NCI-H187 treated with DMSO at 0.1 percent for 48 hours (cell line): ENCODE measurements at regions not wholly inside any gene's neighbourhood (a gene's known extent, or its start where the extent isn't known, plus 50 kb on each side); places are given as distances from the start of the nearest gene placed in this dataset.
"Not testable (repeated sequence)": the region's sequence is repeated elsewhere in the genome, so short reads cannot be mapped to it uniquely, and the experiment has no call there.

Experiments used
- DNase-seq: peaks from one replicate; lab custom pipeline; 2025; lab: John Stamatoyannopoulos, UW

- peak; percentile 65 for DNase-seq
Observed at GRCh38 chr5:107772418-107773310, 101.9 kb upstream of the EFNA5 start.

DNA sequence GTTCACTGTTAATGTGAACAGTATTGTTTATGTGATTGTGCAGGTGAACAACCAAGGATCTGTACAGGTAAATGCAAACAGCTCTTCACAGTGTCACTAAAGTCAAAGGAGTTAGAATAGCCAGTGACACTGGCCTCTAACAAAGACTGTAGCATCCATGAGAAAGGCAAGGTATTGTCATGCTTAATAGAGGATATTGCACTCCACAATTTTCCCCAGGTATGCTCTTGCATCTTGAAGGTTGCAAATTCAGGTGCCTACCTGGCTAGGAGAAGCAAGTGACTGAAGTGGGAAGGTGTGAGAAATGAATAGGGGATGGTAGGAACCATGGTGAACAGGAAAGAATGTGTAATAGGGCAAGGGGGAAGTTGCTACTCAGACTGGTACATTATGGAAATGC, 101.2 kb upstream of the EFNA5 start:
- DNase-seq = no peak

DNA sequence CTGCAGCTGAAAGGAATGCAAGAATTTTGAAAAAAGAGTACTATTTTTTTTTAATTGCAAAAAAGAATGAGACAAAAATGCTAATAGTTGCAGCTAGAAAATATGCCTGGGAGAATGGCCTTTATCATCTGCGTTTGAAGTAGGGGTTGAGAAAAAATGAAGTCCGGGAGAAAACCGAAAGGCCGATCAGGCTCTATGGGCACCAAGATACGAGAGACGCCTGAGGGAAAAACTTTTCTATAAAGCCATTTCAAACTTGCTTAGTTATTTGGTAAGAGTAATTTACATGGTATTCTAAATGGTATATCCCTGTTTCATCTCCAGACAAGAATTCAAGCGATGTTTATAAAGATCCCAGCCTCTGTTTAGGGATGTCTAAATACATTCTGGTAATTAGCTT, 99.3 kb upstream of the EFNA5 start:
- no peak for DNase-seq

- no peak for DNase-seq
Observed at GRCh38 chr5:107769519-107769918, 98.8 kb upstream of the EFNA5 start.

- DNase-seq = no peak
Observed at GRCh38 chr5:107766972-107767371, 96.2 kb upstream of the EFNA5 start.

GRCh38 chr5:107766439-107766838, 95.7 kb upstream of the EFNA5 start:
- DNase-seq = no peak

- no peak for DNase-seq
Observed at GRCh38 chr5:107765805-107766063, 95.0 kb upstream of the EFNA5 start.

- no peak for DNase-seq
Observed at GRCh38 chr5:107764976-107765804, 94.5 kb upstream of the EFNA5 start.

GRCh38 chr5:107764282-107764681, 93.5 kb upstream of the EFNA5 start:
- DNase-seq = no peak

GRCh38 chr5:107753427-107753826, 82.7 kb upstream of the EFNA5 start:
- DNase-seq = no peak

- no peak for DNase-seq
Observed at GRCh38 chr5:107744418-107745330, 73.9 kb upstream of the EFNA5 start.

DNA sequence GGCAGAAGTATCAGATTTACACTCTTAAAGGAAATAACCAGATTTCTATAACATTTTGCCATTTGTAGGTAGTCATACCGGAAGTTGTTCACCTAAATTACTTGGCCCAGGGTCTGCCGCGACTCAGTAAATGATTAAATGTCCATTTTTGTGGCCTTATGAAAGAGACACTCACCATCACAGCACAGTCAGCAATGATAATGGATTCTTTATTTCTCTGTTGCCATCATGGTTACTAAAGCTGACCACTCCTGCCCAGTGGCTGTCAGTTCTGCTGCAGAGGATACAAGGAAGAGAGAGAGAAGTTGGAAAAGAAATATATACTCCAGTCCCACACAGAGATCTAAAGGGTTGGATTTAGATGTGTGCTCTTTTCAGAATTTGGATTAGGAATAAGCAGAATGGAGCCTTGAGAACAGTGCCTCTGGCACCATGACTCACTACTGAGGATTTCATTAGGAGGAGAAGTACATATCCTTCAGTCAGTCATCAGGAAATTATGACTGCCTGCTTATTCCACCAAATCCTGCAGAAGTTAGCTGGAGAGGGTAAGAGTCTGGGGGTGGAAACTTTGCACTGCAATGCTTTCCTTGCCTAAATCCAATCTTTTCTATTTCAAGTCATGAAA, 72.8 kb upstream of the EFNA5 start:
- no peak for DNase-seq

DNA sequence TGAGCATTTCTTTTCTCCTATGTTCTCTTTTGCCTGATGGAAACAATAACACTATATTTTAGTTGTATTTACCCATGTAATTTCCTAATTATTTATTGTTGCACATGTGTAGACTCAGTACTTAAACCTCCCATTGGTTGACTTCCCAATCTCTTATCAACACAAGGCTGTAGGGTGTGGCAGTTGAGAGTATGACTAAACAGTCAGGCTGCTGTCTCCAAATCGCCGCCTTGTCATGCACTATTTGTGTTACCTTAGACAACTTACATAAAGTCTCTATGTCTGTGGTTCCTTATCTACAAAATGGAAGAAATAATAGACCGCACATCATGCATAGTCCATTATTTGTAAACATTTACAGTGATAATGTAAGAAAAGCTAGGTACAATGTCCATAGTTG, 68.9 kb upstream of the EFNA5 start:
- DNase-seq = no peak

DNA sequence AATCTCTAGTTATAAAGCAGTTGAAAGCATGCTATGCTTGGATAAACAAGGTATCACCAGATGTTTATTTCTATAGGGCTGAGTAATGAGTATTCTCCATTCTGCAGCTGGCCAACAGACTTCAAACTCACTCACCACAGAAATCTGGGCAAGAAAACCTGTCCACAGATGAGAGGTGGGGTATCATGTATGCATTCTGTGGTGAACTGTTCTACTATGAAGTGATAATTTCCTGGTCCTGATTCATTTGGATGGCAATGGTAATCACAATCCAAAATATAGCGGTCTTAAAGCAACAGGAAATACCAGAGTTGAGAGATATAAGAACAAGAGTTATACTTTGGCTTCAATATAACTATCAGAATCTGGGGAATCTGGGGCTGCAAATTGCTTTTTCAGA, 65.9 kb upstream of the EFNA5 start:
- DNase-seq = no peak

DNA sequence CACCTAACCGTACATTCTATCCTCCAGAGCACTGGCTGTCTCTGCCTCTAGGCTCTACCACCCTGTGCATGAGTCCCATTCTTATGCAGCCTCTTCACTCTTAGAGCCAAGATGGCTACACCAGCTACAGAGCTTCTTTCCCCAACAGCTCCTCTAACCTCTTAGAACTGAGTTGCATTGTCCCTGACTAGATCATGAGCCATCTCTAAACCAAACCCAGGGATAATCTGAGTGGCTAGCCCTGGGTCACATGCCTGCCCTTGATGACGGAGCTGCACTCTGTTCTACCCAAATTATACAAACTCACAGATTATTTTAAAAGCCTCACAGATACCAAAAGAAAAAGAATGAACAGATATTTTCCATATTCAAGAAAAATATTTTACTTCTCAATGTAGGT, 65.4 kb upstream of the EFNA5 start:
- DNase-seq = not testable (repeated sequence)

- no peak for DNase-seq
Observed at GRCh38 chr5:107735558-107735957, 64.8 kb upstream of the EFNA5 start.

- DNase-seq = no peak
Observed at GRCh38 chr5:107726896-107727295, 56.2 kb upstream of the EFNA5 start.

DNA sequence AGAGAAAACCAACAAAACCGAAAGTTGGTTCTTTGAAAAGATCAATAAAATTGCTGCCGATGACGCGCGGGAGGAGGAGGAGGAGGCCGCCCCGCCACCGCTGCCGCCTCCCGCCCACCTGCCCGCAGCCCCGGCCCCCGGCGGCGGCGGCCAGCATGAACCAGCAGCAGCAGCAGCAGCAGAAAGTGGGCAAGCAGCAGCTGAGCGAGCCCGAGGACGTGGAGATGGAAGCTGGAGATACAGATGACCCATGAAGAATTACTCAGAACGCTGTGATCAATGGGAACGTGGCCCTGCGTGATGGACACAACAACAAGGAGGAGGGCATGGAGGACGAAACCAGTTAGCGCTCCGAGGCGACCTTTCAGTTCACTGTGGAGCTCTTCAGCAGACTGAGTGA, 53.9 kb upstream of the EFNA5 start:
- no peak for DNase-seq

GRCh38 chr5:107721241-107721640, 50.5 kb upstream of the EFNA5 start:
- not testable (repeated sequence) for DNase-seq
